K562 (cell line): ENCODE measurements at regions not wholly inside any gene's neighbourhood (a gene's known extent, or its start where the extent isn't known, plus 50 kb on each side); places are given as distances from the start of the nearest gene placed in this dataset.

Source experiments
- ATF1 ChIP-seq, 2 experiments: fragments of 450-650 bp in 1 of 2; IDR thresholded peaks; 2 replicates each; pipeline ENCODE4 v1.6.1; 2016; ENCODE audit warnings: missing compliant biosample characterization in 1 of 2, missing genetic modification characterization in 1 of 2
- HDAC8 ChIP-seq: fragments of 450-650 bp; IDR thresholded peaks from 2 replicates; pipeline ENCODE4 v1.6.1; 2016; ENCODE audit warnings: mild to moderate bottlenecking, missing genetic modification characterization, moderate library complexity, missing compliant biosample characterization
- HNRNPK ChIP-seq: fragments of 200-400 bp; formaldehyde crosslinking; IDR thresholded peaks from one replicate; pipeline ENCODE4 v1.6.1; 2018; ENCODE audit warnings: mild to moderate bottlenecking, low read depth, low read length; ENCODE audit not compliant: poor library complexity, severe bottlenecking
- NCOA1 ChIP-seq: fragments of 450-650 bp; IDR thresholded peaks from 2 replicates; pipeline ENCODE4 v1.6.1; 2016; ENCODE audit warnings: low read depth
- SETDB1 ChIP-seq: IDR thresholded peaks from one replicate; pipeline ENCODE4 v1.6.1; 2012; ENCODE audit warnings: low read length, control low read depth, inconsistent platforms
- SIRT6 ChIP-seq: IDR thresholded peaks from one replicate; pipeline ENCODE4 v1.6.1; 2012; ENCODE audit warnings: low read depth, mild to moderate bottlenecking, control low read depth, inconsistent platforms, low read length, moderate library complexity
- ZNF174 ChIP-seq: fragments of 250-450 bp; sonication (Bioruptor Pico); IDR thresholded peaks from 2 replicates; pipeline ENCODE4 v1.4.0; 2020; ENCODE audit warnings: mild to moderate bottlenecking
- ZNF707 ChIP-seq: fragments of 250-450 bp; sonication (Bioruptor Pico); conservative IDR thresholded peaks from 2 replicates; pipeline ENCODE4 v1.8.0; 2022; ENCODE audit warnings: inconsistent platforms, mild to moderate bottlenecking, moderate library complexity
- ZNF830 ChIP-seq: fragments of 250-450 bp; sonication (Bioruptor Pico); IDR thresholded peaks from 2 replicates; pipeline ENCODE4 v1.5.0; 2021; ENCODE audit warnings: mild to moderate bottlenecking
- TF ChIP-seq, protein P1 (sequence below): fragments of 250-450 bp; sonication (Bioruptor Pico); IDR thresholded peaks from 2 replicates; pipeline ENCODE4 v1.5.0; 2021; ENCODE audit warnings: mild to moderate bottlenecking, moderate library complexity
- TF ChIP-seq, protein P2 (sequence below): sonication (generic); formaldehyde crosslinking; IDR thresholded peaks from 2 replicates; pipeline ENCODE4 v1.5.0; 2020; ENCODE audit warnings: missing genetic modification reagents

DNA sequence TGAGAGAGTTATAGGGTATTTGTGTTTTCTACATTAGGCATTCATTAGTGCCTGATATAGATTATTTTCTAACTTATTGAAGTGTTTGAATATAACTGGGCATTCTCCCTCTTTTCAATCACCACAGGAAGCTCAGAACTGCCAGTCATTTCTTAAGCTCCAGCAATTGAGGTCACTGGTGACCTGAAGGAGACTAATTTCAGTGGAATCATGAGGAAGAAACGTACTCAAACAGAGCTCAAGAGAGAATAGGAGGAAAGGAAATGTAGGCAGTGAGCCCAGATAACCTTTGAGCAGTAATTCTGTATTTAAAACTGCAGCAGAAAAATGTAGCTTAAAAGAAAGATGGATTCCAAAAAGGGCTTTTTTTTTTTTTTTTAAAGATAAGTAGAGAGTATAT, 1035.5 kb downstream of the SOCS6 start (continued):
- TF ChIP-seq, protein P1, sequence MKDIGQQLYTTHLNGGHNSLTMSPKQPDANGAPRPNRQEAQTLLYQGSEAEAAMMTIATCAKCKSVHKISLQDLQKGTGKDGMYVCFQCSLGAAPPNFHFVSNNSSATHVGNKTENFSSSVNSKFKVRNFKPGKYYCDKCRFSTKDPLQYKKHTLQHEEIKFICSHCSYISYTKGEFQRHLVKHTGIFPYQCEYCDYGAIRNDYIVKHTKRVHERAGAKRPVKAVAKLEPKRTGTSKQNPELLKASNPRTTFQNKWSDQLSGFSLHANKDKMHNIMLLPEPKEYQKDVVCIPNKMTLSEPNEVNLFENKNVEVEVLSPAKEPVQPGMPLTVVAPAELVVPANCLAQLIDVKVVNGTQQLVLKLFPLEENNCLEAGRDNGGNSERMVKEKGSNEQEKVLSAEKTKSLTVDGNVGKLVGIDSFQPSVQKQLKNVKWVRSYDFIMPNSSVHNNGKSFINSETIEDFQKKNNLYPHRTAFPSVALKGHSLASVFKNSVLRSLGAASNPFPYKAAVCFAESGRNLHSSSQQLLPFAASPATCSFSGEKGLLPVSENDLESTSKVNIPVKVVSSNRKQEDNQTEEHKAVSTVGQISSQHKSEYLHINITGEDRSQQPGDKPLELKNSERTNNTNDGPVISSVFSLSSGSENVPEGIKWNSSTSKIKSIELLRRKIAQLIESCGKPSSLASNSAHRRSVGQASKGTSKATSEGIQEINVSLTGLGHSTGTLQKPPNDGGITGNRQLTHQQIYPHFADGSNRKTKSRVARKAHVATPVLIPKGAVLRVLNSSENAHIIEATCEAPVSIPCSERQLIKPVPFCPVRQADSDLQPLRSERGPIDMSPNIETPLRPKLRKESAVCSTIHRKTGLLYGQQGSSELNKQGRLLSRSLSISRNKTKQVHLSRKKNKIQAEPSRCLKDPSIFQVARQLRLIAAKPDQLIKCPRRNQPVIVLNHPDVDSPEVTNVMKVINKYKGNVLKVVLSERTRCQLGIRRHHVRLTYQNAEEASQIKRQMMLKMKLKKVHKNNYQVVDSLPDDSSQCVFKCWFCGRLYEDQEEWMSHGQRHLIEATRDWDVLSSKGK: no peak
- no peak for TF ChIP-seq SIRT6
- no peak for TF ChIP-seq ZNF174
- TF ChIP-seq SETDB1: no peak
- TF ChIP-seq ZNF707 (CRISPR knock-in tag): no peak
- no peak for TF ChIP-seq ATF1 (CRISPR knock-in tag; IDR thresholded peaks at IDR 0.05)
- TF ChIP-seq ATF1 (tag; IDR thresholded peaks at IDR 0.05): no peak
- no peak for TF ChIP-seq HDAC8
- no peak for TF ChIP-seq NCOA1
- TF ChIP-seq HNRNPK: no peak
- TF ChIP-seq ZNF830 (CRISPR knock-in tag): no peak
- TF ChIP-seq, protein P2, sequence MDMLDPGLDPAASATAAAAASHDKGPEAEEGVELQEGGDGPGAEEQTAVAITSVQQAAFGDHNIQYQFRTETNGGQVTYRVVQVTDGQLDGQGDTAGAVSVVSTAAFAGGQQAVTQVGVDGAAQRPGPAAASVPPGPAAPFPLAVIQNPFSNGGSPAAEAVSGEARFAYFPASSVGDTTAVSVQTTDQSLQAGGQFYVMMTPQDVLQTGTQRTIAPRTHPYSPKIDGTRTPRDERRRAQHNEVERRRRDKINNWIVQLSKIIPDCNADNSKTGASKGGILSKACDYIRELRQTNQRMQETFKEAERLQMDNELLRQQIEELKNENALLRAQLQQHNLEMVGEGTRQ (CRISPR knock-in tag): no peak
